ENCODE measurements at regions not wholly inside any gene's neighbourhood (a gene's known extent, or its start where the extent isn't known, plus 50 kb on each side); places are given as distances from the start of the nearest gene placed in this dataset.

GRCh38 chr3:36214460-36214859 lies 165.8 kb upstream of the STAC start:
- intact Hi-C loops (cut with DNase I) = loop anchor here (10.0 kb wide), 1 partner anchor 100 kb away; no protein-coding TSS in a partner anchor
- no peak for DNase-seq (ENCODE audit: low spot score)
- no peak for TF ChIP-seq POLR2AphosphoS5 (IDR thresholded peaks at IDR 0.05)
- H3K9me3 ChIP-seq = no peaks in the 10 kb centered on the region
- H3K27me3 ChIP-seq (replicated peaks; ENCODE audit: insufficient read depth) = no peaks in the 10 kb centered on the region
- no peak overlapping the region for H3K27ac ChIP-seq
- H3K4me3 ChIP-seq = no peak overlapping the region
- H3K36me3 ChIP-seq = no peaks in the 10 kb centered on the region
- 52% methylated on average over 3 of the region's 3 CpGs for WGBS
- H3K4me1 ChIP-seq (replicated peaks) = no peaks in the 10 kb centered on the region

GRCh38 chr3:36215241-36215640 lies 165.1 kb upstream of the STAC start:
- no peak overlapping the region for H3K4me3 ChIP-seq
- no peaks in the 10 kb centered on the region for H3K4me1 ChIP-seq (replicated peaks)
- 6% methylated on average over 1 of the region's 1 CpG for WGBS
- no peaks in the 10 kb centered on the region for H3K9me3 ChIP-seq
- intact Hi-C loops (cut with DNase I) = loop anchor here (10.0 kb wide), 1 partner anchor 100 kb away; no protein-coding TSS in a partner anchor
- no peaks in the 10 kb centered on the region for H3K36me3 ChIP-seq
- TF ChIP-seq POLR2AphosphoS5 (IDR thresholded peaks at IDR 0.05) = no peak
- TF ChIP-seq POLR2A (IDR thresholded peaks at IDR 0.05) = no peak
- TF ChIP-seq CTCF (IDR thresholded peaks at IDR 0.05) = no peak
- no peak for DNase-seq (ENCODE audit: low spot score)
- no peaks in the 10 kb centered on the region for H3K27me3 ChIP-seq (replicated peaks; ENCODE audit: insufficient read depth)
- no peak overlapping the region for H3K27ac ChIP-seq

- TF ChIP-seq CTCF (IDR thresholded peaks at IDR 0.05) = no peak
- TF ChIP-seq POLR2AphosphoS5 (IDR thresholded peaks at IDR 0.05) = no peak
- TF ChIP-seq POLR2A (IDR thresholded peaks at IDR 0.05) = no peak
- 91% methylated on average over 1 of the region's 1 CpG for WGBS
- H3K27ac ChIP-seq = no peak overlapping the region
- H3K36me3 ChIP-seq = no peaks in the 10 kb centered on the region
- DNase-seq (ENCODE audit: low spot score) = no peak
- no peaks in the 10 kb centered on the region for H3K27me3 ChIP-seq (replicated peaks; ENCODE audit: insufficient read depth)
- no peaks in the 10 kb centered on the region for H3K4me1 ChIP-seq (replicated peaks)
- H3K4me3 ChIP-seq = no peak overlapping the region
- H3K9me3 ChIP-seq = no peaks in the 10 kb centered on the region
- intact Hi-C loops (cut with DNase I) = loop anchor here (10.0 kb wide), 1 partner anchor 95 kb away; no protein-coding TSS in a partner anchor
Measured at GRCh38 chr3:36219398-36219797, 160.9 kb upstream of the STAC start.

GRCh38 chr3:36220173-36220572 lies 160.1 kb upstream of the STAC start:
- 88% methylated on average over 2 of the region's 2 CpGs for WGBS
- Histone ChIP-seq H3K27me3 (replicated peaks; ENCODE audit: insufficient read depth) (no peaks in the 10 kb centered on the region), H3K36me3 (no peaks in the 10 kb centered on the region), H3K4me1 (replicated peaks) (no peaks in the 10 kb centered on the region), H3K4me3 (no peak overlapping the region), H3K27ac (no peak overlapping the region), H3K9me3 (no peaks in the 10 kb centered on the region)
- no peak for DNase-seq (ENCODE audit: low spot score)
- intact Hi-C loops (cut with DNase I) = no loop called here
- TF ChIP-seq CTCF (IDR thresholded peaks at IDR 0.05) (no peak), POLR2AphosphoS5 (IDR thresholded peaks at IDR 0.05) (no peak), POLR2A (IDR thresholded peaks at IDR 0.05) (no peak)

DNA sequence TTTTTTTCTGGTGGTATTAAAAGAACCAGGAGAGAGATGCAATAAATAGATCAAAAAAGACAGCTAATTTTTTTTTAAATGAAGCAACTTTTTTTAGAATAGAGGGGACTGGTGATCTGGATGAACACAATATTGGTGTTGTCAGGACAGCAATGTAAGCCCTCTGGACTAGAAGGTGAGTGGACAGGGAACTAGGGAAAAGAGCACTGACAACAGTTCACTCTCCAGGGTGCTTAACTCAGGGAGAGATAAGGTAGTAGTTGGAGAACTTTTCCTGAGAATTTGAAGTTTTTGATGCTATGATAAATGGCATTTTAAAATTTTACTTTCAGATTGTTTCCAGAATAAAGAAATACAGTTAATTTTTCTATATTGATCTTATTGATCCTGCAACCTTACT lies 158.3 kb upstream of the STAC start:
- Histone ChIP-seq H3K27me3 (replicated peaks; ENCODE audit: insufficient read depth) (no peaks in the 10 kb centered on the region), H3K4me1 (replicated peaks) (no peaks in the 10 kb centered on the region), H3K4me3 (no peak overlapping the region), H3K27ac (no peak overlapping the region), H3K9me3 (no peaks in the 10 kb centered on the region), H3K36me3 (no peaks in the 10 kb centered on the region)
- DNase-seq (ENCODE audit: low spot score) = no peak
- intact Hi-C loops (cut with DNase I) = no loop called here
- TF ChIP-seq POLR2A (IDR thresholded peaks at IDR 0.05) (no peak), POLR2AphosphoS5 (IDR thresholded peaks at IDR 0.05) (no peak), CTCF (IDR thresholded peaks at IDR 0.05) (no peak)
